HG03432 (cell line): ENCODE measurements at regions not wholly inside any gene's neighbourhood (a gene's known extent, or its start where the extent isn't known, plus 50 kb on each side); places are given as distances from the start of the nearest gene placed in this dataset.
"Not testable (repeated sequence)": the region's sequence is repeated elsewhere in the genome, so short reads cannot be mapped to it uniquely, and the experiment has no call there.

Experiments
- ATAC-seq: cut with Tn5 transposase; IDR thresholded peaks from one replicate; pipeline ENCODE4 v1.9.1; 2021; ENCODE audit warnings: mild to moderate bottlenecking, moderate library complexity; ENCODE audit not compliant: unreplicated experiment

- no peak for ATAC-seq
These were observed 257.3 kb downstream of the ZNF33B start for GRCh38 chr10:42380926-42381547.

GRCh38 chr10:42367532-42368230, 270.7 kb downstream of the ZNF33B start:
- peak; percentile 98 for ATAC-seq

GRCh38 chr10:42351745-42352144, 286.6 kb downstream of the ZNF33B start:
- ATAC-seq = no peak

DNA sequence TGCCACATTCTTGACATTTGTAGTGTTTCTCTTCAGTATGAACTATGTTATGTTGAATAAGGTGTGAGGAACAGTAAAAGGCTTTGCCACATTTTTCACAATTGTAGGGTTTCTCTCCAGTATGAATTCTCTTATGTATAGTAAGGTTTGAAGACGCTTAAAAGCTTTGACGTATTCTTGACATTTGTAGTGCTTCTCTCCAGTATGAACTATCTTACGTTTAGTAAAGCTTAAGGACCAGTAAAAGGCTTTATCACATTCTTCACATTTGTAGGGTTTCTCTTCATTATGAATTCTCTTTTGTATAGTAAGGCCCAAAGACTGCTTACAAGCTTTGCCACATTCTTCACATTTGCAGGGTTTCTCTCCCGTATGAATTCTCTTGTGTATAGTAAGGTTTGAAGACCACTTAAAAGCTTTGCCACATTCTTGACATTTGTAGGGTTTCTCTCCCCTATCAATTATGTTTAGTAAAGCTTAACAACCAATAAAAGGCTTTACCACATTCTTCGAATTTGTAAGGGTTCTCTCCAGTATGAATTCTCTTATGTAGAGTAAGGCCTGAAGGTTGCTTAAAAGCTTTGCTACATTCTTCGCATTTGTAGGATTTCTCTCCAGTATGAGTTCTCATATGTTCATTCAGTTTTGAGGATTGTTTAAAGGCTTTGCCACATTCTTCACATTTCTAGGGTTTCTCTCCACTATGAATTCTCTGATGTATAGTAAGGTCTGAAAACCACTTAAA, 301.6 kb downstream of the ZNF33B start:
- not testable (repeated sequence) for ATAC-seq

- ATAC-seq = not testable (repeated sequence)
These were observed 302.6 kb downstream of the ZNF33B start for GRCh38 chr10:42335653-42336296.

GRCh38 chr10:42304341-42304740, 334.0 kb downstream of the ZNF33B start:
- no peak for ATAC-seq

GRCh38 chr10:42281896-42282295, 356.5 kb downstream of the ZNF33B start:
- ATAC-seq = not testable (repeated sequence)

DNA sequence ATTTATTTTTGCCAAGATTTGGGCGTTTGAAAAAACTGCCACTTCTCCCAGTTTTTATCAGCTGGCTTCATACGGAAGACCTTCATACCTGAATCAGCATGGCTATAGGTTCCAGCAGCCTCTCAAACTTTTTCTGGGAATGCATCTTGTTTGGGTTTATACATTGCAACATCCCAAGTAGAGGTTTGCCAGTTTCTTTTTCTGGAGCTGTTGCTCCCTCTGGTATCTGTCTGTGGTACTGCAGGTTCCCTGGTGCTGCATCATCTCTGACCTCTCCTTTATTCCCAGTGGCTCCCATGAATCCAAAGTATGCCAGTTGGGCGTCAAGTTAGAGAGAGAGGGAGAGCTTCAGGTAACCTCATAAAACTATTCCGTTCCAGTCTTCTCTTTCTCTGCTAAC, 368.6 kb downstream of the ZNF33B start:
- ATAC-seq = not testable (repeated sequence)

DNA sequence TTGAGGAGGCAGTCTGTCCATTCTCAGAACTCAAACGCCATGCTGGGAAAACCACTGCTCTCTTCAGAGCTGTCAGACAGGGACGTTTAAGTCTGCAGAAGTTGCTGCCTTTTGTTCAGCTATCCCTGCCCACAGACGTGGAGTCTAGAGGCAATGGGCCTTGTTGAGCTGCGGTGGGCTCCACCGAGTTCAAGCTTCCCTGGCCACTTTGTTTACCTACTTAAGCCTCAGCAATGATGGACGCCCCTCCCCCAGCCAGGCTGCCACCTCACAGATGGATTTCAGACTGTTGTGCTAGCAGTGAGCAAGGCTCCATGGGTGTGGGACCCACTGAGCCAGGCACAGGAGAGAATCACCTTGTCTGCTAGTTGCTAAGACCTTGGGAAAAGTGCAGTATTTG, 375.1 kb downstream of the ZNF33B start:
- not testable (repeated sequence) for ATAC-seq

GRCh38 chr10:42243002-42243401, 395.4 kb downstream of the ZNF33B start:
- ATAC-seq = not testable (repeated sequence)

DNA sequence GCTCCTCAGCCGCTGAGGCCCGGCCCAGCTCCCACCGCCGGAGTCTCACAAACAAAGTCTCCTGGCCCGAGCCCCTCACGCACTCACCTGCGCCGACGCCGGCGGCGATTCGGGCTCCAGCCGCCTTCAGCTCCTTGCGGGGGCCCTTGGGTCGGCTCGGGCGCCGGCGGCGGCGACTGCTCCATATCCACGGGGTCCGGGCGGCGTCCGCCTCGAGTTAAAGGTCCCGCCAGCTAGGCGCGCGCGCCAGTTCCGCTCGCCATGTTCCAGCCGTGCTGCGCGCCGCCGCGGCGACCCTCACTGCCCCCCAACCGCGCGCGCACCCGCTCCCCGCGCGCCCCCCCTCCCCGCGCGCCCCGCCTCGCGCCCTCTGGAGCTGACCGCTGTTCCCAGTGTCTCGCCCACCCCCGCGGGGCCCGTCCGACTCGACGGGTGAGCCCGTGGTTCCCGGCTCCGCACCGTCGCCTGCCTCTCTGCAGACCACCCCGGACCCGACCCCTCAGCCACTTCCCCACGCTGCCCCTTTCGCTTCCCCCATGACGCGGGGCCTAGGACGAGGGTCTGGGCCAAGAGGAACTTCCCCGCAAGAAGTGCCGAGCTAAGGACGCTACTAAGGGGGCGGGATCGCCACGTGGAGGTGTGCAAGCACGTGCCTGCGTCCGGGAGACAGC, 396.1 kb downstream of the ZNF33B start:
- no peak for ATAC-seq

GRCh38 chr10:42236401-42236800, 402.0 kb downstream of the ZNF33B start:
- ATAC-seq = not testable (repeated sequence)

GRCh38 chr10:42235736-42236135, 402.6 kb downstream of the ZNF33B start:
- ATAC-seq = not testable (repeated sequence)

DNA sequence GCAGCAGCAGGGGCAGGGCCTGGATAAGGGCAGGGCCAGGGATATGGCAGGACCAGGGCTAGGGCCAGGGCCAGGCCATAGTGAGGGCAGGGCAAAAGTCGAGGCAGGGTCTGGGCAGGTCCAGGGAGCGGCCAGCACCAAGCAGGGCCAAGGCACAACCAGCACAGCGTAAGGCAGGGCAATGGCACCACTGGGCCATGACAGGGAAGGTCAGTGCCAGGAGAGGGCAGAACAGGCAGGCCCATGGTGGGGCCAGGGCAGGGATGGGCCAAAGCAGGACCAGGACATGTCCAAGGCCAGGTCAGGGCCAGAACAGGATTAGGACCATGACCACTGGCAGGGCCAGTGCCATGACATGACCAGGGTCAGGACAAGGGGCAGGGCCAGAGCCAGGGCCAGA, 403.1 kb downstream of the ZNF33B start:
- not testable (repeated sequence) for ATAC-seq

DNA sequence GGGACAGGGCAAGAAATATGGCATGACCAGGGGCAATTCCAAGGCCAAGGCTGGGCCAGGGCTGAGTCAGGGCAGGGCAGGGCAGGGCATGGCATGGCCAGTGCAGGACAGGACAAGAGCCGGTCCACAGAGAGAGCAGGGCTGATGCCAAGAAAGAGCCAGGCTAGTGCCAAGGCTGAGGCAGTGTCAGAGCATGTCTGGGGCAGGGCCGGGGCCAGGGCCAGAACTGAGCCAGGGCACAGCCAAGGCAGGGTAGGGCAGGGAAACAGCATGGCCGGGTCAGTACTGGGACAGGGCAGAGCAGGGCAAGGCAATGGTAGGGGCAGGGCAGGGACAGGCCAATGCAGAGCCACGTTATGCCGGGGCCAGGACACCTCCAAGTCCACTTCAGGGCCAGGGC, 403.9 kb downstream of the ZNF33B start:
- not testable (repeated sequence) for ATAC-seq

GRCh38 chr10:42233461-42234206, 404.7 kb downstream of the ZNF33B start:
- ATAC-seq = not testable (repeated sequence)

DNA sequence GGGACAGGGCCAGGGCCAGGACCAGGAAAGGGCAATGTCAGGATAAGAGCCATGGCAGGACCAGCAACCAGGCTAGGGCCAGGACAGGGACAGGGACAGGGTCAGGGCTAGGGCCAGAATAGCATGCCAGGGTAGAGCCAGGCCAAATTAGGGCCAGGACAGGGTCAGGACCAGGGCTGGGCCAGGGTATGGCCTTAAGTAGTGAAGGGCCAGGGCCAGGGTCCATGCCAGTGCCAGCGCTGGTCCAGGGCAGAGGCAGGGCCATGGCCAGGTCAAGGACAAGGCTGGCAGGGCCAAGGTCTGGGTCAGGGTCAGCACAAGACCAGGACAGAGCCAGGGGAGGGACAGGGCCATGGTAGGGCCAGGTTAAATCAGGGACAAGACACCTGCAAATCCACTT, 405.4 kb downstream of the ZNF33B start:
- not testable (repeated sequence) for ATAC-seq

- not testable (repeated sequence) for ATAC-seq
These were observed 407.6 kb downstream of the ZNF33B start for GRCh38 chr10:42230812-42231211.

DNA sequence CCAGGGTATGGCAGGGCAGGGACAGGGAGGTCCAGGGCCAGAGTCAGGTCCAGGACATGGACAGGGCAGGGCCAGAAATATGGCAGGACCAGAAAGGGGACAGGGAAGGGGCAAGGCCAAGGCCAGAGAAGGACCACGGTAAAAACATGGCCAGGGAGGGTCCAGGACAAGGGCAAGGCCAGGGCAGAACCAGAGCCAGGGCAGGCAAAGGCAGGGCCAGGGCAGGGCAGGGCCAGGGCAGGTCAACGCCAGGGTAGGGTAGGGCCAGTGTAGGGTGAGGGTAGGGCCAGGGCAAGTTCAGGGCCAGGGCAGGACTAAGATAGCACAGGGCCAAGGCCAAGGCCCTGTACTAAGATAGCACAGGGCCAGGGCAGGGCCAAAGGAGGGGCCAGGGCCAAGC, 408.3 kb downstream of the ZNF33B start:
- ATAC-seq = not testable (repeated sequence)

GRCh38 chr10:42227859-42228258, 410.5 kb downstream of the ZNF33B start:
- not testable (repeated sequence) for ATAC-seq
